Activated T-helper 9 cell treated with anti-CD3 and anti-CD28 coated beads, Interleukin-2, amount 50 U/mL, for 16 hours (primary cell): ENCODE measurements at regions not wholly inside any gene's neighbourhood (a gene's known extent, or its start where the extent isn't known, plus 50 kb on each side); places are given as distances from the start of the nearest gene placed in this dataset.

ENCODE experiments used
- DNase-seq: peaks from one replicate; pipeline ENCODE4 v3.0.0-alpha.2; 2020; ENCODE audit warnings: low read depth

DNA sequence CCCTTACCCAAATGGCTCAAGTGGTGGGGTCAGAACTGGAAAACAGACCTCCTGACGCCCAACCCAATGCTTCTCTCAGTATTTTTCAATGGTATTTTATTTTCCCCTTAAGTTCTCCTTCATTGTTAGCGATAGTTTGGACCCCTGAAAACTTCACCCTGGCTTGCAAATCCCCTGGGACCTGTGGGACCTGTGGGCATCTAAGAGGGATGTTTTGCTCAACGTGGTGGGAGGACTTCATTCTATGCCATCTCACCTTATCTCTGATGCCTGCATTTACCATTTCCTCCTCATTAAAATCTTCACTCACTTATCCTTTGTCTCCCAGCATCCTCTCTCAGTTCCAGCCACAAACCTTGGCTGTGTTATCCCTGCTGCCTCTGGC, 59.4 kb upstream of the GZMB start:
- no peak for DNase-seq

DNA sequence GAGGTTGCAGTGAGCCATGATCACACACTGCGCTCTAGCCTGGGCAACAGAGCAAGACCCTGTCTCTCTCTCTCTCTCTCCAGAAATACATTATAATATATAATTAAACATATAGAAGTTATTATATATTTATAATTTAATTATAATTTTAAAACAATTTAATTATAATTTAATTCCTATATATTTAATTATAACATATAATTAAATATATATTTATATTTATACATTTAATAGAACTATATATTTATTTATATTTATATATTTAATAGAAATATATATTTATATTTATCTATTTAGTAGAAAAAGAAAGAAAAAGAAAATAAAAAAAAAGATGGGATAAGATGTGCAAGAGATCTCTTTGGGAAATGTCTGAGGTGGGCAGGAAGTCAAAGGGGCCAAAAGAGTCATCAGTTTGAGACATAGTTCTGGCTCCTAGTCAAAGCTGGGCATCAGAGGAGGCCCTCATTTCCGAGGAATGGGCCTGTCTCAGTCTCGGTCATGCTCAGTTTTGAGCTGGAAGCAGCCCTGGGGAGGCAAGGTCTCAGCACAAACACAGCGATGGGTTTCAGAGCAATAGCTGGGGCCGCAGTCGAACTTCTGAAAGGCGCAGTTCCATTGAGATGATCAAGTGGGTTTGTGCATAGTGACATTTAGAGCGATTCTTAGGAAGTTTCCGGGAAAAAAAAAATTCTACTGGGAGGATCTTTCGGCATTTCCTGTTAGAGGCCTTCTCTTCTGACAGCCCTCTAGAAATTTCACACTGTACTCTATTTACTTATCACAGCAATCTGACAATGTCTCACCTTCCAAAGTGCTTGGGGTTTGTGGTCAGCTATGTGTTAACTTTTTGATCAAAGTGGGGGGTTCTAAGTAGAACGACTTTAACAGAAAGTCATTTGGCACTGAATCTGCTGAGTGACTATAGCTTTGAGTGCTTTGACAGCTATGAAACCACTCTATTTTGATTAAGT, 58.7 kb upstream of the GZMB start:
- peak; percentile 16 for DNase-seq

DNA sequence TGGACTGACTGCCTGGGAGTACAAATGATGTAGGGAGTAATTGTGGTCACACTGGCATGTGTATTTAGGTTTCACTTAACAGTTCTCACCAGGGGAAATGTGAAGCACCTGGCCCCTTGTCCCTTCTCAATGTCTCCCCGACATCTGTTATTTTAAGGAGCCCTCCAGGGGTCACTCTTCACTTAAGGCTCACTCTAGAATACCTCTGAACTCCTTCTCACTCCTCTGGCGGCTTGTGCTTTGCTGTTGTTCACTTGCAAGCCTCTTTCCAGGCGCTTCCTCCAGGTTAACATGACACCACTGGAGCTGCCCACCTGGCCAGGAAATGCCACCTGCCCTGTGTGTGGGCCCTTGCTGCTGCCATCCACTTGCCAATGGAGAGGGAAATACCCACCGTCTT, 56.5 kb upstream of the GZMB start:
- DNase-seq, result no peak

DNA sequence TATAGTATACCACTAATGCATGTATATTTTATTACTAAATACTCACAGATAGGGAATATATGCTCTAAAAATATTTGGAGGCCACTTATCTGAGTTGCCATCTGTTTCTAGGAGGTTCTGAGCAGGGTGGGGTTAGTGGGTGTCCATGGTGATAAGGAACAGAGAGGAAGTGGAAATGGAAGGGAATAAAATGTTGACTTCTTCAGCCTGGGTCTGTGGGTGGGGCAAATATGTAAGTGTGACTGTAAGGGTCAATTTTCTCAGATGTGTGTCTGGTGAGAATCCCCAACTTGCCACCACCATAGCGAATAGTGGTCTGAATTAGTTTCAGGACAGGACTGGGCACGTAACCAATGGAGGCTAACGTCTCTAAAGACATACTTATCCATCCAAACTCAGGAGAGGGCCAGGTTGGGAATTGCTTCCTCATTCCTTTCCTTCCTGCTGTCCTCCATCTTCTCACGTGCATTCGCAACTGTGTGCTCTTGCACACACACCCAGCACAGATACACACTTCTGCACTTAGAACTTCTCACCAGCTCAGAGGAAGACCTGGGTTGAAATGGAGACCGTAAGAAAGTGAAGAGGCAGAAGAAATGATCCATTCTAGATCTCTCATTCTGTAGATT, 54.2 kb upstream of the GZMB start:
- DNase-seq, result no peak
